K562 (cell line): ENCODE measurements at regions not wholly inside any gene's neighbourhood (a gene's known extent, or its start where the extent isn't known, plus 50 kb on each side); places are given as distances from the start of the nearest gene placed in this dataset.

Experiments used
- ATAC-seq: fragments of 200-7000 bp; cut with Tn5 transposase; 3 replicates; pipeline ENCODE4 v1.9.1; 2020; ENCODE audit warnings: moderate library complexity
- BruUV-seq: library from RNA; stranded (reverse); fragments of 400-500 nt; replicated peaks from 2 replicates; lab custom pipeline; 2021; lab: Mats Ljungman, UMichigan
- CTCF ChIA-PET: fragments of 300-600 bp; formaldehyde crosslinking; extraction: SDS; loops from one replicate; lab custom pipeline; 2021; ENCODE audit warnings: low intra/inter-chr PET ratio; lab: Yijun Ruan, JAX
- POLR2A ChIA-PET: fragments of 300-600, 350-650 bp; sonication (Branson Sonifier 250); formaldehyde crosslinking; extraction: SDS; loops from one replicate; lab custom pipeline; 2021; ENCODE audit warnings: antibody characterized with exemption, inconsistent platforms; lab: Yijun Ruan, JAX
- DNase-seq, 4 experiments: peaks; one replicate each; pipeline versions ENCODE4 v3.0.0 to v3.0.0-alpha.2; 2011 to 2018; ENCODE audit warnings: low spot score in 3 of 4, mixed read lengths in 3 of 4; ENCODE audit errors: extremely low read depth in 1 of 4
- FAIRE-seq: peaks from 2 replicates; lab custom pipeline; 2011; peaks lifted over from hg19 to GRCh38; lab: Jason Lieb, UNC
- H2AFZ ChIP-seq: 2 replicates; pipeline ENCODE4 v1.6.0; 2011; ENCODE audit warnings: low read depth, low read length, control low read depth, inconsistent platforms
- H3K27ac ChIP-seq: fragments of 200-600 bp; 3 replicates; pipeline ENCODE4 v1.8.0; 2011; ENCODE audit warnings: low read depth, mild to moderate bottlenecking, control low read depth, inconsistent platforms, low read length, moderate library complexity, mixed read lengths; ENCODE audit errors: extremely low read depth
- H3K27me3 ChIP-seq, 2 experiments: fragments of 300-600 bp in 1 of 2; 2 replicates in 1 of 2; 3 replicates in 1 of 2; pipeline versions ENCODE4 v1.6.0 to v1.8.0; 2011; ENCODE audit warnings: inconsistent platforms in 2 of 2, low read length in 2 of 2, mild to moderate bottlenecking in 1 of 2, mixed read lengths in 1 of 2, moderate library complexity in 1 of 2; ENCODE audit not compliant: control insufficient read depth in 2 of 2, insufficient read depth in 2 of 2
- H3K36me3 ChIP-seq: fragments of 300-600 bp; 3 replicates; pipeline ENCODE4 v1.8.0; 2011; ENCODE audit warnings: mild to moderate bottlenecking, low read length, inconsistent platforms; ENCODE audit not compliant: control insufficient read depth, insufficient read depth
- H3K4me1 ChIP-seq, 2 experiments: fragments of 200-600 bp in 1 of 2; replicated peaks in 1 of 2; 2 replicates in 1 of 2; 3 replicates in 1 of 2; pipeline versions ENCODE4 v1.5.1 to v1.8.0; 2011; ENCODE audit warnings: inconsistent platforms in 2 of 2, low read length in 2 of 2, mild to moderate bottlenecking in 1 of 2, mixed read lengths in 1 of 2, moderate library complexity in 1 of 2; ENCODE audit not compliant: control insufficient read depth in 2 of 2, insufficient read depth in 2 of 2
- H3K4me2 ChIP-seq: 2 replicates; pipeline ENCODE4 v1.6.1; 2011; ENCODE audit warnings: low read length, control low read depth, inconsistent platforms, mixed read lengths; ENCODE audit not compliant: insufficient read depth
- H3K4me3 ChIP-seq: fragments of 200-600 bp; sonication (generic), shearing (Covaris generic); 2 replicates; pipeline ENCODE4 v1.5.1; 2016; ENCODE audit warnings: control low read depth, inconsistent platforms
- H3K79me2 ChIP-seq: fragments of 200-600 bp; 3 replicates; pipeline ENCODE4 v1.8.0; 2011; ENCODE audit warnings: low read length, inconsistent platforms; ENCODE audit not compliant: control insufficient read depth, insufficient read depth
- H3K9ac ChIP-seq, 2 experiments: 2 replicates each; pipeline versions ENCODE4 v1.6.0 to v1.6.1; 2011; ENCODE audit warnings: low read depth in 2 of 2, low read length in 2 of 2, control low read depth in 1 of 2, inconsistent platforms in 1 of 2, mild to moderate bottlenecking in 1 of 2, mixed read lengths in 1 of 2; ENCODE audit not compliant: insufficient read depth in 1 of 2
- H3K9me1 ChIP-seq: one replicate; pipeline ENCODE4 v1.6.0; 2011; ENCODE audit warnings: inconsistent platforms, mild to moderate bottlenecking, low read length, moderate library complexity; ENCODE audit not compliant: control insufficient read depth, insufficient read depth
- H3K9me3 ChIP-seq: replicated peaks from 2 replicates; pipeline ENCODE4 v1.5.1; 2011; ENCODE audit warnings: low read depth, low read length, inconsistent platforms; ENCODE audit not compliant: control insufficient read depth, insufficient read depth
- H4K20me1 ChIP-seq: replicated peaks from 2 replicates; pipeline ENCODE4 v1.6.1; 2011; ENCODE audit warnings: low read length, inconsistent platforms, mixed read lengths; ENCODE audit not compliant: control insufficient read depth, insufficient read depth
- ARID3B ChIP-seq: fragments of 250-450 bp; sonication (Bioruptor Pico); IDR thresholded peaks from 2 replicates; pipeline ENCODE4 v1.4.0; 2020; ENCODE audit warnings: borderline replicate concordance
- CREM ChIP-seq: IDR thresholded peaks from 2 replicates; pipeline ENCODE4 v1.6.1; 2014; ENCODE audit warnings: antibody characterized with exemption, low read depth
- CTCF ChIP-seq, 3 experiments: IDR thresholded peaks in 2 of 3; conservative IDR thresholded peaks in 1 of 3; 2 replicates each; pipeline ENCODE4 v1.5.1; 2011 to 2012; ENCODE audit warnings: low read length in 3 of 3, mild to moderate bottlenecking in 3 of 3, control low read depth in 2 of 3, improper control_type of control experiment in 1 of 3, inconsistent platforms in 1 of 3, low read depth in 1 of 3, mixed read lengths in 1 of 3, moderate library complexity in 1 of 3; ENCODE audit not compliant: insufficient read depth in 2 of 3
- ELF2 ChIP-seq: fragments of 250-450 bp; sonication (Bioruptor Pico); IDR thresholded peaks from 2 replicates; pipeline ENCODE4 v1.5.0; 2021; ENCODE audit warnings: mild to moderate bottlenecking
- HIVEP1 ChIP-seq: fragments of 250-450 bp; sonication (Bioruptor Pico); IDR thresholded peaks from 2 replicates; pipeline ENCODE4 v1.4.0; 2020; ENCODE audit warnings: mild to moderate bottlenecking
- MBD1 ChIP-seq: fragments of 250-450 bp; sonication (Bioruptor Pico); IDR thresholded peaks from 2 replicates; pipeline ENCODE4 v1.8.0; 2022; ENCODE audit warnings: inconsistent platforms
- MCM3 ChIP-seq: fragments of 450-650 bp; IDR thresholded peaks from 2 replicates; pipeline ENCODE4 v1.6.1; 2016
- RAD21 ChIP-seq, 2 experiments: fragments of 250-450 bp in 1 of 2; fragments of 450-650 bp in 1 of 2; sonication (Bioruptor Pico) in 1 of 2; formaldehyde crosslinking in 1 of 2; IDR thresholded peaks in 1 of 2; conservative IDR thresholded peaks in 1 of 2; 2 replicates each; pipeline versions ENCODE4 v1.4.0 to v1.8.0; 2020 to 2022; ENCODE audit warnings: mild to moderate bottlenecking in 2 of 2, moderate library complexity in 1 of 2
- ZNF707 ChIP-seq: fragments of 250-450 bp; sonication (Bioruptor Pico); conservative IDR thresholded peaks from 2 replicates; pipeline ENCODE4 v1.8.0; 2022; ENCODE audit warnings: inconsistent platforms, mild to moderate bottlenecking, moderate library complexity
- ZNF766 ChIP-seq: fragments of 200-800 bp; sonication (Bioruptor generic); conservative IDR thresholded peaks from 2 replicates; pipeline ENCODE4 v1.6.1; 2016; ENCODE audit warnings: missing genetic modification characterization, missing compliant biosample characterization
- WGBS: fragments of 100-300 bp; shearing (Covaris generic); methylation state at CpG from one replicate; pipeline ENCODE4 v1.1.6; 2016; ENCODE audit warnings: low coverage, mixed read lengths; ENCODE audit not compliant: insufficient coverage; ENCODE audit errors: missing lambda C conversion rate; 5-methylcytosine and 5-hydroxymethylcytosine counted together
- in situ Hi-C: fragments of 300-500 bp; cut with MboI; formaldehyde crosslinking; loops from 4 replicates; pipeline ENCODE4 v1.15.0; 2018; ENCODE audit warnings: inconsistent platforms, mixed read lengths
- intact Hi-C: fragments of 100-400 bp; cut with micrococcal nuclease; formaldehyde crosslinking; loops from 2 replicates; pipeline ENCODE4 v1.14.2; 2022

- ChIA-PET POLR2A (no interaction called here), CTCF (no interaction called here)
- Histone ChIP-seq H3K4me3 (no peak overlapping the region), H3K36me3 (no peaks in the 10 kb centered on the region), H2AFZ (no peak overlapping the region), H3K4me2 (no peak overlapping the region), H3K79me2 (no peaks in the 10 kb centered on the region), H3K9ac (no peak overlapping the region), H3K27ac (no peak overlapping the region), H3K9me1 (no peaks in the 10 kb centered on the region), H3K4me1 (no peaks in the 10 kb centered on the region), H4K20me1 (no peaks in the 10 kb centered on the region), H3K27me3 (no peaks in the 10 kb centered on the region), H3K9me3 (no peaks in the 10 kb centered on the region)
- 0% methylated on average over 6 of the region's 6 CpGs for WGBS
- ATAC-seq, result no peak
- in situ Hi-C loops (no loop called here), intact Hi-C loops (no loop called here)
- TF ChIP-seq MBD1, result no peak
- TF ChIP-seq CREM, result no peak
- no peak for TF ChIP-seq HIVEP1
- TF ChIP-seq CTCF (IDR thresholded peaks at IDR 0.05 in 2 of 3, conservative IDR thresholded peaks at IDR 0.05 in 1 of 3; ENCODE audit: insufficient read depth in 2 of 3, low read depth in 1 of 3, low read length in 3 of 3), result peak in 2 of 3 experiments; percentile 38 to 39; a peak in 3 of 6 replicates
- TF ChIP-seq ZNF766 (CRISPR knock-in tag), result no peak
- TF ChIP-seq MCM3, result no peak
- no peak for TF ChIP-seq ARID3B
- peak in 1 of 2 experiments; percentile 37; a peak in 2 of 4 replicates for TF ChIP-seq RAD21 (CRISPR knock-in tag; conservative IDR thresholded peaks at IDR 0.05 in 1 of 2, IDR thresholded peaks at IDR 0.05 in 1 of 2)
- no peak for TF ChIP-seq ZNF707 (CRISPR knock-in tag)
- TF ChIP-seq ELF2, result no peak
- DNase-seq, result peak in 1 of 4 experiments; percentile 32
- FAIRE-seq, result no peak
- BruUV-seq, result no TSS peak
These were observed 413.7 kb upstream of the FAM98A start for GRCh38 chr2:34012715-34013302.
